ENCODE measurements at regions not wholly inside any gene's neighbourhood (a gene's known extent, or its start where the extent isn't known, plus 50 kb on each side); places are given as distances from the start of the nearest gene placed in this dataset.

DNA sequence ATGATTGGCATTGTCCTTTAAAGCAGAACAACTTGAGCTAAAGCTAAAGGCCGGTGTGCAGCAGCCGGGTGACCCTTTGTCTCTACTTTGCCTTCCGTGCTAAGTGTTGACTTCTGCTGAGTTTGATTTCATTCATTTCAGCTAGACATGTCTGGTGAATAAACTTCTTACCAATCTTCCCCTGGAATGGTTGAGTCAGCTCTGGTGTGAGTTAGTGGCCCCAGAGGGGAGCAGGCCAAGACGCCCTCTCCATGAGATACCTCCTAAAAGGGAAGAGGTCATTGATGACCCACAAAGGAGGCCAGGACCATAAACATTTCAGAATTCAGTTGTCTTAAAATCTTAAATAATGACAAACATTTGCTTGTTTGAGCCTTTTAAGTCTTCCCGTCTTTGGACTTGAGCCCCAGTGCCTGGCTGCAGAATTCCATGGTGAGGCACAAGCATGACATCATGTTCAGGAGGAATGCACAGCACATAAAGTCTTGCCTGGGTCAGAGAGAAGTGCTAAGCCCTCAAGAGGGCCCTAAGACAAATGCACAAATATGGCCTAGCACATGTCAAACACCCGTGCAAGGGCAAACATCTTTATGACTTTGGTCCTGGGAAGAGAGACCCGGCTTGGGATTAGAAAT lies 96.3 kb upstream of the NEDD9 start:
- Histone ChIP-seq H3K4me3 (replicated peaks in 1 of 3; ENCODE audit: low read depth in 2 of 3, low read length in 3 of 3) (no peak overlapping the region), H3K79me2 (ENCODE audit: insufficient read depth, low read length) (peaks cover 30% of the 10 kb centered on the region), H3K9me3 (replicated peaks in 1 of 2; ENCODE audit: control insufficient read depth in 1 of 2, insufficient read depth in 1 of 2, low read length in 2 of 2) (no peaks in the 10 kb centered on the region), H3K27ac (ENCODE audit: low read depth in 1 of 2, low read length in 2 of 2) (no peak overlapping the region), H2AFZ (ENCODE audit: insufficient read depth, low read depth, low read length, poor library complexity, severe bottlenecking) (no peak overlapping the region), H3K4me1 (ENCODE audit: control insufficient read depth in 1 of 2, insufficient read depth in 2 of 2, low read length in 2 of 2) (peaks cover 58 to 60% of the 10 kb centered on the region in 2 donors), H3K9ac (ENCODE audit: insufficient read depth, low read length, poor library complexity, severe bottlenecking) (no peak overlapping the region), H3K4me2 (replicated peaks; ENCODE audit: extremely low read depth, low read length, poor library complexity, severe bottlenecking) (no peak overlapping the region), H3K27me3 (ENCODE audit: control insufficient read depth in 2 of 2, insufficient read depth in 2 of 2, low read length in 2 of 2) (no peaks in the 10 kb centered on the region), H3K36me3 (replicated peaks in 1 of 2; ENCODE audit: control insufficient read depth in 1 of 2, insufficient read depth in 2 of 2, low read length in 2 of 2) (peaks cover 6 to 32% of the 10 kb centered on the region in 2 donors), H4K20me1 (ENCODE audit: insufficient read depth, low read length) (no peaks in the 10 kb centered on the region)
- peaks cover 71% of the 10 kb centered on the region for H3K4me1 Mint-ChIP-seq
- TF ChIP-seq, protein P1, sequence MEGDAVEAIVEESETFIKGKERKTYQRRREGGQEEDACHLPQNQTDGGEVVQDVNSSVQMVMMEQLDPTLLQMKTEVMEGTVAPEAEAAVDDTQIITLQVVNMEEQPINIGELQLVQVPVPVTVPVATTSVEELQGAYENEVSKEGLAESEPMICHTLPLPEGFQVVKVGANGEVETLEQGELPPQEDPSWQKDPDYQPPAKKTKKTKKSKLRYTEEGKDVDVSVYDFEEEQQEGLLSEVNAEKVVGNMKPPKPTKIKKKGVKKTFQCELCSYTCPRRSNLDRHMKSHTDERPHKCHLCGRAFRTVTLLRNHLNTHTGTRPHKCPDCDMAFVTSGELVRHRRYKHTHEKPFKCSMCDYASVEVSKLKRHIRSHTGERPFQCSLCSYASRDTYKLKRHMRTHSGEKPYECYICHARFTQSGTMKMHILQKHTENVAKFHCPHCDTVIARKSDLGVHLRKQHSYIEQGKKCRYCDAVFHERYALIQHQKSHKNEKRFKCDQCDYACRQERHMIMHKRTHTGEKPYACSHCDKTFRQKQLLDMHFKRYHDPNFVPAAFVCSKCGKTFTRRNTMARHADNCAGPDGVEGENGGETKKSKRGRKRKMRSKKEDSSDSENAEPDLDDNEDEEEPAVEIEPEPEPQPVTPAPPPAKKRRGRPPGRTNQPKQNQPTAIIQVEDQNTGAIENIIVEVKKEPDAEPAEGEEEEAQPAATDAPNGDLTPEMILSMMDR (IDR thresholded peaks at IDR 0.05): no peak
- peak overlapping the region in 3 of 7 donors; percentile 13 to 51 (median 37) for H3K27ac Mint-ChIP-seq
- H3K36me3 Mint-ChIP-seq: peaks cover 55 to 72% of the 10 kb centered on the region in 2 donors
- peaks cover 0 to 2% (median 1%) of the 10 kb centered on the region in 3 donors for H3K27me3 Mint-ChIP-seq (ENCODE audit: low read depth in 3 of 3)
- 97% methylated on average over 3 of the region's 7 CpGs for WGBS (ENCODE audit: insufficient coverage)
- peaks cover 0 to 4% (median 0%) of the 10 kb centered on the region in 7 donors for H3K9me3 Mint-ChIP-seq
- no peak for DNase-seq
- intact Hi-C loops (cut with micrococcal nuclease): loop anchor here in 1 of 2 donors (10.0 kb wide), 2 partner anchors 166 to 184 kb away; no protein-coding TSS in a partner anchor
- no peak overlapping the region for H3K4me3 Mint-ChIP-seq

DNA sequence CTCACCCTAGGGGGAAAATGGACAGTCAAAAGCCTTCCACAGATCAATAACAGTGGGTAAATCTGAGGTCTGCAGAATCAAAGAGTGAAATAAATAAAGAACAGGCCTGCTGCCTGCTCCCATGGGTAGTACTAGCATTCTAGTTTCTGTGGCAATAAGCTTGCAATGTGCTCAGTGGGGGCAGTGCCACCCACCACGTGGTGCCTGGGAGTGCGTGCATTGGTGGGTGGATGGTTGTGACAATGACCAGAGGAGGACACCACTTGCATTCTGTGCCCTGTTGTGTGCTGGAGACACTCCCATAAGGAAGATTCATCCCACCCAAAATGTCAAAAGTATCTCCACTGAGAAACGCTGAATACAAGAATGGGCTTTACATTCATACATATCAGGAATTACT lies 95.5 kb upstream of the NEDD9 start:
- Histone ChIP-seq H3K4me2 (replicated peaks; ENCODE audit: extremely low read depth, low read length, poor library complexity, severe bottlenecking) (no peak overlapping the region), H4K20me1 (ENCODE audit: insufficient read depth, low read length) (no peaks in the 10 kb centered on the region), H3K27me3 (ENCODE audit: control insufficient read depth in 2 of 2, insufficient read depth in 2 of 2, low read length in 2 of 2) (no peaks in the 10 kb centered on the region), H3K36me3 (replicated peaks in 1 of 2; ENCODE audit: control insufficient read depth in 1 of 2, insufficient read depth in 2 of 2, low read length in 2 of 2) (peaks cover 6 to 32% of the 10 kb centered on the region in 2 donors), H3K4me1 (ENCODE audit: control insufficient read depth in 1 of 2, insufficient read depth in 2 of 2, low read length in 2 of 2) (peaks cover 58 to 59% of the 10 kb centered on the region in 2 donors), H3K4me3 (replicated peaks in 1 of 3; ENCODE audit: low read depth in 2 of 3, low read length in 3 of 3) (no peak overlapping the region), H2AFZ (ENCODE audit: insufficient read depth, low read depth, low read length, poor library complexity, severe bottlenecking) (no peak overlapping the region), H3K9ac (ENCODE audit: insufficient read depth, low read length, poor library complexity, severe bottlenecking) (no peak overlapping the region), H3K9me3 (replicated peaks in 1 of 2; ENCODE audit: control insufficient read depth in 1 of 2, insufficient read depth in 1 of 2, low read length in 2 of 2) (no peaks in the 10 kb centered on the region), H3K79me2 (ENCODE audit: insufficient read depth, low read length) (peaks cover 30% of the 10 kb centered on the region), H3K27ac (ENCODE audit: low read depth in 1 of 2, low read length in 2 of 2) (no peak overlapping the region)
- DNase-seq: no peak
- 80% methylated on average over 2 of the region's 3 CpGs for WGBS (ENCODE audit: insufficient coverage)
- Mint-ChIP-seq H3K36me3 (peaks cover 50 to 66% of the 10 kb centered on the region in 2 donors), H3K9me3 (peaks cover 0 to 4% (median 0%) of the 10 kb centered on the region in 7 donors), H3K4me3 (no peak overlapping the region), H3K27ac (peak overlapping the region in 1 of 7 donors; percentile 6), H3K4me1 (peaks cover 71% of the 10 kb centered on the region), H3K27me3 (ENCODE audit: low read depth in 3 of 3) (peaks cover 0 to 2% (median 1%) of the 10 kb centered on the region in 3 donors)
- TF ChIP-seq, protein P1 (IDR thresholded peaks at IDR 0.05): no peak
- intact Hi-C loops (cut with micrococcal nuclease): loop anchor here in 1 of 2 donors (10.0 kb wide), 2 partner anchors 167 to 183 kb away; no protein-coding TSS in a partner anchor
